Kidney (tissue), 13 donors: ENCODE measurements at regions not wholly inside any gene's neighbourhood (a gene's known extent, or its start where the extent isn't known, plus 50 kb on each side); places are given as distances from the start of the nearest gene placed in this dataset.

Experiments
- DNase-seq, 5 donors: peaks; one replicate each; pipeline ENCODE4 v3.0.0-alpha.2; 2013 to 2020
- FAIRE-seq: peaks from 2 replicates; lab custom pipeline; 2012; peaks lifted over from hg19 to GRCh38; lab: Jason Lieb, UNC
- H3K27ac ChIP-seq, 2 donors: one replicate each; pipeline ENCODE4 v1.7.0; 2013; ENCODE audit warnings: low read depth in 2 of 2, low read length in 2 of 2, inconsistent platforms in 1 of 2
- H3K27me3 ChIP-seq: one replicate; pipeline ENCODE4 v1.7.1; 2013; ENCODE audit warnings: low read length, inconsistent platforms; ENCODE audit not compliant: control insufficient read depth, insufficient read depth
- H3K36me3 ChIP-seq, 3 donors: one replicate each; pipeline versions ENCODE4 v1.7.0 to v1.7.1; 2013; ENCODE audit warnings: low read length in 3 of 3, control low read depth in 1 of 3, inconsistent platforms in 1 of 3; ENCODE audit not compliant: insufficient read depth in 3 of 3, control insufficient read depth in 2 of 3
- H3K4me1 ChIP-seq, 3 donors: one replicate each; pipeline versions ENCODE4 v1.7.0 to v1.7.1; 2013; ENCODE audit warnings: low read length in 3 of 3, inconsistent platforms in 1 of 3, low read depth in 1 of 3; ENCODE audit not compliant: control insufficient read depth in 2 of 3, insufficient read depth in 2 of 3
- H3K4me3 ChIP-seq, 3 donors: one replicate each; pipeline versions ENCODE4 v1.7.0 to v1.8.1; 2013; ENCODE audit warnings: low read length in 3 of 3, control low read depth in 1 of 3, inconsistent platforms in 1 of 3
- H3K9ac ChIP-seq, 3 donors: one replicate each; pipeline versions ENCODE4 v1.7.0 to v1.7.1; 2013; ENCODE audit warnings: low read length in 3 of 3, control low read depth in 1 of 3, inconsistent platforms in 1 of 3
- H3K9me3 ChIP-seq, 3 donors: one replicate each; pipeline versions ENCODE4 v1.7.0 to v1.7.1; 2013; ENCODE audit warnings: low read length in 3 of 3, control low read depth in 1 of 3, inconsistent platforms in 1 of 3; ENCODE audit not compliant: control insufficient read depth in 2 of 3, insufficient read depth in 1 of 3
- CTCF ChIP-seq: IDR thresholded peaks from 3 replicates; pipeline ENCODE4 v1.5.1; 2012; ENCODE audit warnings: mild to moderate bottlenecking, moderate library complexity, borderline replicate concordance; ENCODE audit not compliant: insufficient read depth; ENCODE audit errors: extremely low read depth
- intact Hi-C: fragments of 100-400 bp; cut with DNase I; formaldehyde crosslinking; loops from one replicate; pipeline ENCODE4 v1.11.1; 2022
- donor health status: control.
- donor health status: control.
- donor health status: control.
- donor health status: control.
- donor health status: control.
- donor health status: DM: yes; HTN: yes; CAD: no.
- donor health status: Normal renal cell carcinoma (clear cell type).

GRCh38 chr3:145427355-145427754, 733.6 kb downstream of the PLOD2 start:
- Histone ChIP-seq H3K27me3 (no peaks in the 10 kb centered on the region), H3K9me3 (no peaks in the 10 kb centered on the region), H3K4me1 (no peaks in the 10 kb centered on the region), H3K36me3 (no peaks in the 10 kb centered on the region), H3K4me3 (no peak overlapping the region), H3K27ac (no peak overlapping the region), H3K9ac (no peak overlapping the region)
- no peak for TF ChIP-seq CTCF
- FAIRE-seq (no peak), DNase-seq (peak in 1 of 5 donors; percentile 50)
- intact Hi-C loops = no loop called here

GRCh38 chr3:145429546-145429945, 731.4 kb downstream of the PLOD2 start:
- no peaks in the 10 kb centered on the region for H3K9me3 ChIP-seq
- DNase-seq (peak in 1 of 5 donors; percentile 29), FAIRE-seq (no peak)
- no peak overlapping the region for H3K4me3 ChIP-seq
- TF ChIP-seq CTCF = no peak
- H3K9ac ChIP-seq = no peak overlapping the region
- intact Hi-C loops = no loop called here
- no peaks in the 10 kb centered on the region for H3K27me3 ChIP-seq
- H3K4me1 ChIP-seq = no peaks in the 10 kb centered on the region
- H3K27ac ChIP-seq = no peak overlapping the region
- no peaks in the 10 kb centered on the region for H3K36me3 ChIP-seq

- no peaks in the 10 kb centered on the region for H3K36me3 ChIP-seq
- intact Hi-C loops = no loop called here
- no peak for TF ChIP-seq CTCF
- FAIRE-seq (no peak), DNase-seq (no peak)
- no peaks in the 10 kb centered on the region for H3K9me3 ChIP-seq
- H3K4me1 ChIP-seq = no peaks in the 10 kb centered on the region
- no peak overlapping the region for H3K4me3 ChIP-seq
- H3K9ac ChIP-seq = no peak overlapping the region
- H3K27ac ChIP-seq = no peak overlapping the region
- H3K27me3 ChIP-seq = no peaks in the 10 kb centered on the region
Measured at GRCh38 chr3:145448436-145448835, 712.5 kb downstream of the PLOD2 start.

- no peaks in the 10 kb centered on the region for H3K36me3 ChIP-seq
- H3K27ac ChIP-seq = no peak overlapping the region
- no peaks in the 10 kb centered on the region for H3K9me3 ChIP-seq
- H3K9ac ChIP-seq = no peak overlapping the region
- DNase-seq (no peak), FAIRE-seq (no peak)
- no peak for TF ChIP-seq CTCF
- no peak overlapping the region for H3K4me3 ChIP-seq
- no peaks in the 10 kb centered on the region for H3K27me3 ChIP-seq
- H3K4me1 ChIP-seq = no peaks in the 10 kb centered on the region
- intact Hi-C loops = no loop called here
Measured at GRCh38 chr3:145450018-145450682, 710.8 kb downstream of the PLOD2 start.
